ENCODE measurements at regions not wholly inside any gene's neighbourhood (a gene's known extent, or its start where the extent isn't known, plus 50 kb on each side); places are given as distances from the start of the nearest gene placed in this dataset.

- TF ChIP-seq, protein P1, sequence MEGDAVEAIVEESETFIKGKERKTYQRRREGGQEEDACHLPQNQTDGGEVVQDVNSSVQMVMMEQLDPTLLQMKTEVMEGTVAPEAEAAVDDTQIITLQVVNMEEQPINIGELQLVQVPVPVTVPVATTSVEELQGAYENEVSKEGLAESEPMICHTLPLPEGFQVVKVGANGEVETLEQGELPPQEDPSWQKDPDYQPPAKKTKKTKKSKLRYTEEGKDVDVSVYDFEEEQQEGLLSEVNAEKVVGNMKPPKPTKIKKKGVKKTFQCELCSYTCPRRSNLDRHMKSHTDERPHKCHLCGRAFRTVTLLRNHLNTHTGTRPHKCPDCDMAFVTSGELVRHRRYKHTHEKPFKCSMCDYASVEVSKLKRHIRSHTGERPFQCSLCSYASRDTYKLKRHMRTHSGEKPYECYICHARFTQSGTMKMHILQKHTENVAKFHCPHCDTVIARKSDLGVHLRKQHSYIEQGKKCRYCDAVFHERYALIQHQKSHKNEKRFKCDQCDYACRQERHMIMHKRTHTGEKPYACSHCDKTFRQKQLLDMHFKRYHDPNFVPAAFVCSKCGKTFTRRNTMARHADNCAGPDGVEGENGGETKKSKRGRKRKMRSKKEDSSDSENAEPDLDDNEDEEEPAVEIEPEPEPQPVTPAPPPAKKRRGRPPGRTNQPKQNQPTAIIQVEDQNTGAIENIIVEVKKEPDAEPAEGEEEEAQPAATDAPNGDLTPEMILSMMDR (IDR thresholded peaks at IDR 0.05) = no peak
- no peak for TF ChIP-seq POLR2A (IDR thresholded peaks at IDR 0.05)
These were observed 1994.5 kb upstream of the PIK3C3 start for GRCh38 chr18:39960550-39960949.
